HG02571 (cell line): ENCODE measurements at regions not wholly inside any gene's neighbourhood (a gene's known extent, or its start where the extent isn't known, plus 50 kb on each side); places are given as distances from the start of the nearest gene placed in this dataset.
"Not testable (repeated sequence)": the region's sequence is repeated elsewhere in the genome, so short reads cannot be mapped to it uniquely, and the experiment has no call there.

Source experiments
- ATAC-seq: cut with Tn5 transposase; IDR thresholded peaks from one replicate; pipeline ENCODE4 v1.9.1; 2021; ENCODE audit warnings: mild to moderate bottlenecking, moderate library complexity; ENCODE audit not compliant: unreplicated experiment

GRCh38 chr10:31687663-31688482, 240.8 kb downstream of the ARHGAP12 start:
- no peak for ATAC-seq

GRCh38 chr10:31686599-31686998, 242.0 kb downstream of the ARHGAP12 start:
- ATAC-seq, result no peak

- no peak for ATAC-seq
Measured at GRCh38 chr10:31683682-31684081, 244.9 kb downstream of the ARHGAP12 start.

- ATAC-seq, result no peak
Measured at GRCh38 chr10:31679936-31680335, 248.7 kb downstream of the ARHGAP12 start.

- no peak for ATAC-seq
Measured at GRCh38 chr10:31678575-31679516, 249.8 kb downstream of the ARHGAP12 start.

- ATAC-seq, result no peak
Measured at GRCh38 chr10:31678139-31678536, 250.5 kb downstream of the ARHGAP12 start.

GRCh38 chr10:31677195-31678138, 251.2 kb downstream of the ARHGAP12 start:
- ATAC-seq, result no peak

GRCh38 chr10:31675726-31676125, 252.9 kb downstream of the ARHGAP12 start:
- no peak for ATAC-seq

- no peak for ATAC-seq
Measured at GRCh38 chr10:31669357-31669756, 259.3 kb downstream of the ARHGAP12 start.

- no peak for ATAC-seq
Measured at GRCh38 chr10:31668326-31668725, 260.3 kb downstream of the ARHGAP12 start.

GRCh38 chr10:31665764-31666279, 262.8 kb downstream of the ARHGAP12 start:
- not testable (repeated sequence) for ATAC-seq

GRCh38 chr10:31664803-31665202, 263.8 kb downstream of the ARHGAP12 start:
- no peak for ATAC-seq

- ATAC-seq, result not testable (repeated sequence)
Measured at GRCh38 chr10:31664071-31664470, 264.6 kb downstream of the ARHGAP12 start.

- ATAC-seq, result no peak
Measured at GRCh38 chr10:31660300-31660699, 268.3 kb downstream of the ARHGAP12 start.

GRCh38 chr10:31659665-31660064, 269.0 kb downstream of the ARHGAP12 start:
- ATAC-seq, result no peak

- no peak for ATAC-seq
Measured at GRCh38 chr10:31657434-31657872, 271.2 kb downstream of the ARHGAP12 start.

GRCh38 chr10:31656851-31657433, 271.7 kb downstream of the ARHGAP12 start:
- no peak for ATAC-seq

- ATAC-seq, result no peak
Measured at GRCh38 chr10:31652038-31652437, 276.6 kb downstream of the ARHGAP12 start.

- ATAC-seq, result no peak
Measured at GRCh38 chr10:31650010-31650409, 278.6 kb downstream of the ARHGAP12 start.

GRCh38 chr10:31648966-31649365, 279.7 kb downstream of the ARHGAP12 start:
- no peak for ATAC-seq
